GM12873 (cell line): ENCODE measurements at regions not wholly inside any gene's neighbourhood (a gene's known extent, or its start where the extent isn't known, plus 50 kb on each side); places are given as distances from the start of the nearest gene placed in this dataset.

Experiments
- CTCF ChIP-seq: IDR thresholded peaks from 2 replicates; pipeline ENCODE4 v1.5.1; 2012; ENCODE audit warnings: low read depth, mild to moderate bottlenecking, moderate library complexity, low read length, control low read depth; ENCODE audit not compliant: insufficient read depth; ENCODE audit errors: missing control alignments

GRCh38 chr9:73741316-73741715 is 589.7 kb downstream of the ANXA1 start:
- TF ChIP-seq CTCF = no peak

- no peak for TF ChIP-seq CTCF
These were observed 590.7 kb downstream of the ANXA1 start for GRCh38 chr9:73742412-73742811.

- no peak for TF ChIP-seq CTCF
These were observed 592.2 kb downstream of the ANXA1 start for GRCh38 chr9:73743826-73744225.

DNA sequence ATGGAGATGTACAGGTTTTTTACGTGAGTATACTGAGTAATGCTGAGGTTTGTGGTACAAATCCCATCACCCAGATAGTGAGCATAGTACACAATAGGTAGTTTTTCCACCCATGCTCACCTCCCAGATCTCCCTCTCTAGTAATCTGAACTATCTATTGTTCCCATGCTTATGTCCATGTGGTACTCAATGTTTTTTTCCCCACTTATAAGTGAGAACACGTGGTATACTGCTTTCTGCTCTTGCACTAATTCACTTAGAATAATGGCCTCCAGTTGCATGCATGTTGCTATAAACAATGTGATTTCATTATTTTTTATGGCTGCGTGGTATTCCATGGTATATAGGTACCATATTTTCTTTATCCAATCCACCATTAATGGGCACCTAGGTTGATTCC is 593.9 kb downstream of the ANXA1 start:
- no peak for TF ChIP-seq CTCF

DNA sequence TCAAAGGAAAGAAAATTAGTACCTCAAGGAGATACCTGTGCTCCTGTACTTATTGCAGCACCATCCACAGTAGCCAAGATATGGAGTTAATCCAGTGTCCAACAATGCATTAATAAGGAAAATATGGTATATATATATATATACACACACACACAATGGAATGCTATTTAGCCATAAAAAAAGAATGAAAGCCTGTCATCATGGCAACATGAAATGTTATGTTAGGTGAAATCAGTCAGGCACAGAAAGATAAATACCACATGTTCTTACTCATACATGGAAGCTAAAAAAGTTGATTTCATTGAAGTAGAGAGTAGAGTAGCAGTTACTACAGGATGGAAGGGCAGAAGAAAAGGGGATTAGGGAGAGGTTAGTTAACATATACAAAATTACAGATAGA is 601.5 kb downstream of the ANXA1 start:
- no peak for TF ChIP-seq CTCF

DNA sequence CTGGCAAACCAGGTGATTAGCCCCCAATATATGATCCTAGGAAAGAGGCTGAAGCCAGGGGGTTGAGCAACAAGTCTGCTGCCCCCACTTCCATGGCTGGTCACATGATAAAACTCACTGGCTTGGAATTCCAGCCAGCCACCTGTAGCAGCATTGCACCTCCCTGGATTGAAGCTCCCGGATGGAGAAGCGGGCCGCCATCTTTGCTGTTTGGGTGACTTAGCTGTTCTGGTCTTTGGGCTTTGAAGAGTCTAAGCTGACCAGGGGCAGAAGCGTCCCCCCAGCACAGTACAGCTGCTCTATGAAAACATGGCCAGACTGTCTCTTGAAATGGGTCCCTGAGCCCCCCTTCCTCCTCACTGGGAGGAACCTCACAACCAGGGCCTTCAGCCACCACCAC is 610.2 kb downstream of the ANXA1 start:
- no peak for TF ChIP-seq CTCF

DNA sequence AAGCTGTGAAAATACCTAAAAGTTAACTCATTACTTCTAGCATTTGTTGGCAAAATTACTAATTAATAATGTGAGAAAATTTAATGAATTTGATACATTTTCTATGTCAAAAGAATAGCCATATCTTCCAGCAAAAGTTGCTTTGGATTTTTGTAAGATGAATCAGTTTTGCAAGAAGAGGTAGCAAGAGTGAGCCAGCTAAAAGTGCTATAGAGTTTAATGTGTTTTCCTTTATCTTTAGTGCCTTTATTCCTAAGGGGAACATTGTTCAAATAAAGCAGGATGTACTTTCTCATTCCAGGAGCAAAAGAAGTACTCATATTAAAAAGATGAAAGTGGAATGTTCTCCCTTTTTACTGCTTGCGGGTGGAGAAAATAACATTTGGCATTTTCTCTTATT is 622.2 kb downstream of the ANXA1 start:
- TF ChIP-seq CTCF = no peak

- no peak for TF ChIP-seq CTCF
These were observed 624.1 kb downstream of the ANXA1 start for GRCh38 chr9:73775757-73776156.
